Left lung (tissue), 4 donors: ENCODE measurements at regions not wholly inside any gene's neighbourhood (a gene's known extent, or its start where the extent isn't known, plus 50 kb on each side); places are given as distances from the start of the nearest gene placed in this dataset.

Experiments used
- ATAC-seq: fragments of 200-7000 bp; cut with Tn5 transposase; one replicate; pipeline ENCODE4 v1.9.1; 2020; ENCODE audit warnings: moderate library complexity
- DNase-seq, 4 donors: peaks; one replicate each; pipeline ENCODE4 v3.0.0-alpha.2; 2013 to 2020
- H3K27ac ChIP-seq, 2 donors: fragments of 200-600 bp; sonication (generic) in 1 of 2; one replicate each; pipeline versions ENCODE4 v1.5.0 to v1.8.0; 2020 to 2021
- H3K27me3 ChIP-seq, 2 donors: fragments of 200-600 bp; sonication (generic) in 1 of 2; one replicate each; pipeline versions ENCODE4 v1.5.0 to v1.8.0; 2020 to 2021
- H3K36me3 ChIP-seq, 2 donors: fragments of 200-600 bp; sonication (generic) in 1 of 2; one replicate each; pipeline versions ENCODE4 v1.5.0 to v1.8.0; 2020 to 2021
- H3K4me1 ChIP-seq, 2 donors: fragments of 200-600 bp; one replicate each; pipeline ENCODE4 v1.8.0; 2021
- H3K4me3 ChIP-seq, 2 donors: fragments of 200-600 bp; sonication (generic) in 1 of 2; one replicate each; pipeline versions ENCODE4 v1.5.0 to v1.8.0; 2020 to 2021; ENCODE audit warnings: mild to moderate bottlenecking in 1 of 2
- H3K9me3 ChIP-seq, 2 donors: fragments of 200-600 bp; sonication (generic) in 1 of 2; one replicate each; pipeline versions ENCODE4 v1.5.0 to v1.8.0; 2020 to 2021
- intact Hi-C, 2 donors: fragments of 100-400 bp; cut with DNase I; formaldehyde crosslinking; loops; one replicate each; pipeline versions ENCODE4 v1.11.2 to v1.14.2; 2022
- TF ChIP-seq, protein P1 (sequence below), 2 donors: fragments of 200-600 bp; sonication (generic) in 1 of 2; IDR thresholded peaks; one replicate each; pipeline versions ENCODE4 v1.5.0 to v1.8.0; 2021; ENCODE audit warnings: antibody characterized with exemption in 2 of 2
- donor health status: DM: no; HTN: yes; CAD: no.
- donor health status: DM: no; HTN: no; CAD: no.

DNA sequence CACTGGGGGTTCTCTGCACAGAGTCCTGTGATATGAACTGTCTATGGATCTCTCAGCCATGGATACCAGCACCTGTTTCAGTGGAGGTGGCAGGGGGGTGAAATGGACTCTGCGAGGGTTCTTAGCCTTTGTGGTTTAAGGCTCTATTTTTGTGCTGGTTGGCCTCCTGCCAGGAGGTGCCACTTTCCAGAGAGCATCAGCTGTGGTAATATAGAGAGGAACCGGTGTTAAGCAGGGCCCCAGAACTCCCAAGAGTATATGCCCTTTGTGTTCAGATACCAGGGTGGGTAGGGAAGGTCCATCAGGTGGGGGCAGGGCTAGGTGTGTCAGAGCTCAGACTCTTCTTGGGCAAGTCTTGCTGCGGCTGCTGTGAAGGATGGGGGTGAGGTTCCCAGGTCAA is 330.0 kb upstream of the PLD5 start:
- ATAC-seq, result no peak
- peaks cover 0 to 8% of the 10 kb centered on the region in 2 donors for H3K9me3 ChIP-seq
- TF ChIP-seq, protein P1, sequence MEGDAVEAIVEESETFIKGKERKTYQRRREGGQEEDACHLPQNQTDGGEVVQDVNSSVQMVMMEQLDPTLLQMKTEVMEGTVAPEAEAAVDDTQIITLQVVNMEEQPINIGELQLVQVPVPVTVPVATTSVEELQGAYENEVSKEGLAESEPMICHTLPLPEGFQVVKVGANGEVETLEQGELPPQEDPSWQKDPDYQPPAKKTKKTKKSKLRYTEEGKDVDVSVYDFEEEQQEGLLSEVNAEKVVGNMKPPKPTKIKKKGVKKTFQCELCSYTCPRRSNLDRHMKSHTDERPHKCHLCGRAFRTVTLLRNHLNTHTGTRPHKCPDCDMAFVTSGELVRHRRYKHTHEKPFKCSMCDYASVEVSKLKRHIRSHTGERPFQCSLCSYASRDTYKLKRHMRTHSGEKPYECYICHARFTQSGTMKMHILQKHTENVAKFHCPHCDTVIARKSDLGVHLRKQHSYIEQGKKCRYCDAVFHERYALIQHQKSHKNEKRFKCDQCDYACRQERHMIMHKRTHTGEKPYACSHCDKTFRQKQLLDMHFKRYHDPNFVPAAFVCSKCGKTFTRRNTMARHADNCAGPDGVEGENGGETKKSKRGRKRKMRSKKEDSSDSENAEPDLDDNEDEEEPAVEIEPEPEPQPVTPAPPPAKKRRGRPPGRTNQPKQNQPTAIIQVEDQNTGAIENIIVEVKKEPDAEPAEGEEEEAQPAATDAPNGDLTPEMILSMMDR (IDR thresholded peaks at IDR 0.05), result no peak
- H3K4me3 ChIP-seq, result no peak overlapping the region
- no peaks in the 10 kb centered on the region for H3K27me3 ChIP-seq
- no peaks in the 10 kb centered on the region for H3K36me3 ChIP-seq
- H3K4me1 ChIP-seq, result no peaks in the 10 kb centered on the region
- no peak for DNase-seq
- intact Hi-C loops, result no loop called here
- H3K27ac ChIP-seq, result no peak overlapping the region

- intact Hi-C loops, result no loop called here
- Histone ChIP-seq H3K36me3 (no peaks in the 10 kb centered on the region), H3K27ac (no peak overlapping the region), H3K4me1 (no peaks in the 10 kb centered on the region), H3K4me3 (no peak overlapping the region), H3K27me3 (no peaks in the 10 kb centered on the region), H3K9me3 (peaks cover 0 to 4% of the 10 kb centered on the region in 2 donors)
- ATAC-seq (no peak), DNase-seq (peak in 2 of 4 donors; percentile 4 to 7)
- TF ChIP-seq, protein P1 (IDR thresholded peaks at IDR 0.05), result no peak
Measured at GRCh38 chr1:242847390-242847993, 323.0 kb upstream of the PLD5 start.

GRCh38 chr1:242842094-242842493 is 317.6 kb upstream of the PLD5 start:
- no peak for ATAC-seq
- H3K27me3 ChIP-seq, result no peaks in the 10 kb centered on the region
- TF ChIP-seq, protein P1 (IDR thresholded peaks at IDR 0.05), result no peak
- H3K9me3 ChIP-seq, result no peaks in the 10 kb centered on the region
- no peak overlapping the region for H3K27ac ChIP-seq
- intact Hi-C loops, result no loop called here
- no peak overlapping the region for H3K4me3 ChIP-seq
- H3K36me3 ChIP-seq, result no peaks in the 10 kb centered on the region
- DNase-seq, result no peak
- no peaks in the 10 kb centered on the region for H3K4me1 ChIP-seq

DNA sequence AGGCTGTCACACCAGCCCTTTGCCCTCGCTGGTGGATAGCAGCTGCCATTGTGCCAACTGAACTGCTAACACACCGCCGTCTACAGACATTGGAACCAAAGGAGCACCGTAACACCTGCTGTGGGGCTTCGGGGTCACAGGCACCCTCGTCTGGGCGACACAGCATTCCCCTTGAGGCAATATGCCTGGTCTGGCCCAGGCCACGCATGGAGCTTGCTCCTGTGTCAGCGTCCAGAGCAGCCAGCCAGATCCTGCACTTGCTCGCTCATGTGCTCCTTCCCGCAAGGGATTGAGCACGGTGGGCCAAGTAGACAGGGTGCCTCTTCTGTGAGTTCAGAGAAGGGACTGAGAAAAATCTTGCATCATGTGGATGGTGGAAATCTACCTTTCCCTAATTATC is 314.6 kb upstream of the PLD5 start:
- H3K27me3 ChIP-seq, result no peaks in the 10 kb centered on the region
- no peaks in the 10 kb centered on the region for H3K36me3 ChIP-seq
- no peaks in the 10 kb centered on the region for H3K9me3 ChIP-seq
- TF ChIP-seq, protein P1 (IDR thresholded peaks at IDR 0.05), result no peak
- H3K27ac ChIP-seq, result no peak overlapping the region
- peak in 1 of 4 donors; percentile 55 for DNase-seq
- no peak overlapping the region for H3K4me3 ChIP-seq
- no peaks in the 10 kb centered on the region for H3K4me1 ChIP-seq
- ATAC-seq, result no peak
- intact Hi-C loops, result no loop called here

GRCh38 chr1:242836423-242836822 is 311.9 kb upstream of the PLD5 start:
- intact Hi-C loops, result no loop called here
- ATAC-seq (no peak), DNase-seq (no peak)
- no peaks in the 10 kb centered on the region for H3K4me1 ChIP-seq
- H3K4me3 ChIP-seq, result no peak overlapping the region
- no peak overlapping the region for H3K27ac ChIP-seq
- no peaks in the 10 kb centered on the region for H3K36me3 ChIP-seq
- H3K27me3 ChIP-seq, result no peaks in the 10 kb centered on the region
- H3K9me3 ChIP-seq, result peaks cover 0 to 2% of the 10 kb centered on the region in 2 donors
- TF ChIP-seq, protein P1 (IDR thresholded peaks at IDR 0.05), result no peak
